Type B pancreatic cell (in vitro differentiated cells): ENCODE measurements at regions not wholly inside any gene's neighbourhood (a gene's known extent, or its start where the extent isn't known, plus 50 kb on each side); places are given as distances from the start of the nearest gene placed in this dataset.

Experiments
- DNase-seq: peaks from one replicate; pipeline ENCODE4 v3.0.0; 2021; ENCODE audit warnings: mixed read lengths; ENCODE audit not compliant: unreplicated experiment; ENCODE audit errors: extremely low spot score
- H3K27ac Mint-ChIP-seq: 2 replicates; pipeline ENCODE4 v1.8.0; 2021; ENCODE audit warnings: mild to moderate bottlenecking, mixed read lengths
- H3K27me3 Mint-ChIP-seq: 2 replicates; pipeline ENCODE4 v1.8.0; 2021; ENCODE audit warnings: mixed read lengths
- H3K36me3 Mint-ChIP-seq: 2 replicates; pipeline ENCODE4 v1.8.0; 2021; ENCODE audit warnings: mixed read lengths
- H3K4me1 Mint-ChIP-seq: one replicate; pipeline ENCODE4 v1.8.0; 2021; ENCODE audit warnings: mixed read lengths; ENCODE audit not compliant: unreplicated experiment
- H3K4me3 Mint-ChIP-seq: 2 replicates; pipeline ENCODE4 v1.8.0; 2021; ENCODE audit warnings: mild to moderate bottlenecking, mixed read lengths
- H3K9me3 Mint-ChIP-seq: 2 replicates; pipeline ENCODE4 v1.8.0; 2021; ENCODE audit warnings: mixed read lengths
- CTCF ChIP-seq: fragments of 200-600 bp; sonication (generic); conservative IDR thresholded peaks from 2 replicates; pipeline ENCODE4 v1.5.0; 2021; ENCODE audit warnings: antibody characterized with exemption, mild to moderate bottlenecking

DNA sequence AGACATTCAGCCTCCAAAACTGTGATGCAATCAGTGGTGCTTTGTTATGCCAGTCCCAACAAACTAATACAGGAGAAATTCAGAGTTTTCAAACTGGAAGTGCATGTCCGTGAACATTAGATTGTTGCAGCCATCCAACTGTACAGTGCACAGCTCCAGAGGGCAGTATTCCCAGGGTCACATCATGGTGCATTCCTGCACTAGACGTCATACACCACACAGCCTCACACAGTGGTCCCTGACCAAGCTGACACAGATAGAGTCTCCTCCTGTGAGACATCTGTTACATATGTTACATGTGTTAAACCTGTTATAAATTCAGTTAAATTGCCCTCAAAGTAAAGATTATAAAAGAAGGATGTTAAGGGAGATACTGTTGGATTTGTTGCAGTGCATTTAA is 209.0 kb downstream of the LRRN1 start:
- no peak overlapping the region for H3K4me3 Mint-ChIP-seq
- TF ChIP-seq CTCF, result no peak
- no peaks in the 10 kb centered on the region for H3K27me3 Mint-ChIP-seq
- H3K27ac Mint-ChIP-seq, result no peak overlapping the region
- no peaks in the 10 kb centered on the region for H3K36me3 Mint-ChIP-seq
- no peaks in the 10 kb centered on the region for H3K9me3 Mint-ChIP-seq
- peaks cover 25% of the 10 kb centered on the region for H3K4me1 Mint-ChIP-seq
- no peak for DNase-seq

- Mint-ChIP-seq H3K4me3 (no peak overlapping the region), H3K9me3 (no peaks in the 10 kb centered on the region), H3K36me3 (no peaks in the 10 kb centered on the region), H3K4me1 (peaks cover 24% of the 10 kb centered on the region), H3K27ac (no peak overlapping the region), H3K27me3 (no peaks in the 10 kb centered on the region)
- no peak for TF ChIP-seq CTCF
- no peak for DNase-seq
These were observed 211.9 kb downstream of the LRRN1 start for GRCh38 chr3:4011166-4011565.

GRCh38 chr3:4015426-4015825 is 216.2 kb downstream of the LRRN1 start:
- no peak overlapping the region for H3K27ac Mint-ChIP-seq
- H3K27me3 Mint-ChIP-seq, result no peaks in the 10 kb centered on the region
- H3K4me1 Mint-ChIP-seq, result no peaks in the 10 kb centered on the region
- no peak overlapping the region for H3K4me3 Mint-ChIP-seq
- no peaks in the 10 kb centered on the region for H3K9me3 Mint-ChIP-seq
- no peaks in the 10 kb centered on the region for H3K36me3 Mint-ChIP-seq
- no peak for DNase-seq
- no peak for TF ChIP-seq CTCF

DNA sequence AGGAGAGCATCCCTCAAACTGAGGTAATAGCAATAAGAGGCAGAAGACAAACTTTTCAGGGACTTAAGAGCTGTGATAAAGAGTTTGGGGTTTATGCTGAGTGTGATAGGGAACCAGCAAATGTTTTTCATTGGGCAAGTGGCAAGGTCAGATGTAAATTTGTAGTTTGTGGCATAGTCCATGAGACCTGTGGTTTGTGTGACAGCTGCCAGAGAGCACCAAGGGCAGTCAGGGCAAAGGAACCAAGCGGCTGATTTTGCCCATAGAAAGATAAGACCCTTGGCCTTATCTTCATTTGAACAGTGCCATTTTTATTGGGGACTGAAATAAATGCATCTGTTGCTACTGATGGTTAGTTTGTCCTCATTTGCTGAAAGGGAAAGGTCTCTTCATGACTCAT is 220.3 kb downstream of the LRRN1 start:
- no peak for TF ChIP-seq CTCF
- H3K4me3 Mint-ChIP-seq, result no peak overlapping the region
- H3K4me1 Mint-ChIP-seq, result no peaks in the 10 kb centered on the region
- H3K27me3 Mint-ChIP-seq, result no peaks in the 10 kb centered on the region
- H3K9me3 Mint-ChIP-seq, result no peaks in the 10 kb centered on the region
- DNase-seq, result no peak
- H3K27ac Mint-ChIP-seq, result no peak overlapping the region
- H3K36me3 Mint-ChIP-seq, result no peaks in the 10 kb centered on the region

- no peak for DNase-seq
- TF ChIP-seq CTCF, result no peak
- no peak overlapping the region for H3K27ac Mint-ChIP-seq
These were observed 221.9 kb downstream of the LRRN1 start for GRCh38 chr3:4021162-4021561.

GRCh38 chr3:4029135-4029534 is 229.9 kb downstream of the LRRN1 start:
- Mint-ChIP-seq H3K27me3 (no peaks in the 10 kb centered on the region), H3K4me3 (no peak overlapping the region), H3K27ac (no peak overlapping the region), H3K36me3 (no peaks in the 10 kb centered on the region), H3K4me1 (no peaks in the 10 kb centered on the region), H3K9me3 (no peaks in the 10 kb centered on the region)
- DNase-seq, result no peak
- TF ChIP-seq CTCF, result no peak

More at GRCh38 chr3:4021162-4021561, 221.9 kb downstream of the LRRN1 start:
- no peaks in the 10 kb centered on the region for H3K9me3 Mint-ChIP-seq
- H3K36me3 Mint-ChIP-seq, result no peaks in the 10 kb centered on the region
- H3K4me3 Mint-ChIP-seq, result no peak overlapping the region
- no peaks in the 10 kb centered on the region for H3K4me1 Mint-ChIP-seq
- no peaks in the 10 kb centered on the region for H3K27me3 Mint-ChIP-seq
